Activated CD4-positive, alpha-beta T cell treated with anti-CD3 and anti-CD28 coated beads, Interleukin-2, amount 50 U/mL, for 24 hours (primary cell): ENCODE measurements at regions not wholly inside any gene's neighbourhood (a gene's known extent, or its start where the extent isn't known, plus 50 kb on each side); places are given as distances from the start of the nearest gene placed in this dataset.

Experiments used
- DNase-seq, 2 donors: peaks; one replicate each; pipeline ENCODE4 v3.0.0-alpha.2; 2020; ENCODE audit warnings: low read depth in 1 of 2, low spot score in 1 of 2

- DNase-seq: no peak
Measured at GRCh38 chr4:157973297-157973696, 199.5 kb downstream of the GASK1B start.

GRCh38 chr4:157964463-157964862 is 208.4 kb downstream of the GASK1B start:
- no peak for DNase-seq

GRCh38 chr4:157961229-157961990 is 211.4 kb downstream of the GASK1B start:
- no peak for DNase-seq

GRCh38 chr4:157957905-157958304 is 214.9 kb downstream of the GASK1B start:
- DNase-seq: no peak

GRCh38 chr4:157942017-157942416 is 230.8 kb downstream of the GASK1B start:
- DNase-seq: no peak

- DNase-seq: no peak
Measured at GRCh38 chr4:157934151-157934550, 238.7 kb downstream of the GASK1B start.

GRCh38 chr4:157932936-157933335 is 239.9 kb downstream of the GASK1B start:
- no peak for DNase-seq

DNA sequence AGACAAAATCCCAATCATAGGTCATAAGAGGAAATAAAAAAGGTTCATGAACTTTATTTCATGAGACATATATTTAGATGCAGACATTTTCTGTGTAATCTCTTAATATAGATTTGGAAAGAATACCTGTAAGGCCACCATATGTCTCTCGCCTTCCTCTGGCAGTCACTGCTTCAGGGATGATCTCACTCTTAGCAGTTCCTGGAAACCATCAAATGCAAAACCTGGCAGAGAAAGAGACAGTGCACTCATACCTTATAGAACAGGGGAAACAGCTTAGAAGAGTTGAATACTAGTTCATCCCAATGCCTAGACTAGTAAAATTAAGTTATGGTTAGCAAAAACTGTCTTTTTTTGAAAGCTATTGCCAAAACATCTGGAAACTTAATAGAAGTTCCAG is 243.3 kb downstream of the GASK1B start:
- no peak for DNase-seq

DNA sequence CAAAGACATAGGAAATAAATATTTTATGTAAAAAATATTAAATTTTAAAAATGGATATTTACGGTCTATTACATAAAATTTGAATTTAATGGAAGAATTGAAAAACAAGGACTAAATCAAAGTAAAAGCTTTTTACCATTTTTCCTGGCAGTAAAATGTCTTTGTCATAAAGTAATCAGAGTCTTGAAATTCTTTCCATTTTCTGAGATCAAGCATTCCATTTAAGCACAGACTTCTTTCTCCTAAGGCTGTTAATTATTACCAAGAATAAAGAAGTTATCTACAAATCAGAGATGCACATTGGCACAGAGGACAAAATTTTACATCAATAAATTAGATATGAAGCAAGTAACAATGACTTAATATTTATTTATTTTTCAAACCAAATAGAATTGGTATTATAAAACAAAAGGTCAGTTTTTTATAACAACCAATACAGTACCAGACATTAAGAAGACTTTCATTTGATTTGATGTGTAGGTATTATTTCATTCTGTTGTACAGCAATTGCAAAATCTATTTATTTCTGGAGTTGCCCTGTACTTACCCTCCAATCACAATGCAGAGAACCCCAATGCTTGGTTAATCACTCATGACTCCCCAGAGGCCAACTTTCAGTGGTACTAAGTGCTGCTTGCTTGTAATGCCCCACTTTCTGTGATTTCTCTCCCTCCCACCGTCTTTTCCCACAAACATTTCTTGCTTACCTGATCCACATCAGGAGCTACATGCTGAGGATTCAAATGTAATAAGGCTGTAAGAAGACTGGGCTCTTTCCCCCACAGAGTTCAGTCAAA is 254.6 kb downstream of the GASK1B start:
- no peak for DNase-seq

DNA sequence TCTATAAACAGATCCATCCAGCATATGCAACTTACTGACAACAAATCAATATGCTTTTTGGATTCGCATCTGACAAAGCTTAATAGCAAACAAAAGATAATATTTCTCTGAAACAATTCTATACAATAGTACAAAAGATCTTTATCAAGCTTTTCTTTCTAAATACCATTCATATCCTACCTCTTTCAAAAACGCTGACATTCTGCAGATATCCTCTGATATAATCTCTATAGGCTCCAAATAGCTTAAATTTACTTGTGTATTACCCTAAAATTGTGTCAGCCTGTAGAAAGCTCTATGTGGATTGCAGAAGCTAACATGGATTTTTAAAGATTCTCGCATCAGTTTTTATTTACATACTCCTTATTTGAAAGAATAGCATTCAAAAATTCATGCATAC is 260.6 kb downstream of the GASK1B start:
- DNase-seq: no peak

DNA sequence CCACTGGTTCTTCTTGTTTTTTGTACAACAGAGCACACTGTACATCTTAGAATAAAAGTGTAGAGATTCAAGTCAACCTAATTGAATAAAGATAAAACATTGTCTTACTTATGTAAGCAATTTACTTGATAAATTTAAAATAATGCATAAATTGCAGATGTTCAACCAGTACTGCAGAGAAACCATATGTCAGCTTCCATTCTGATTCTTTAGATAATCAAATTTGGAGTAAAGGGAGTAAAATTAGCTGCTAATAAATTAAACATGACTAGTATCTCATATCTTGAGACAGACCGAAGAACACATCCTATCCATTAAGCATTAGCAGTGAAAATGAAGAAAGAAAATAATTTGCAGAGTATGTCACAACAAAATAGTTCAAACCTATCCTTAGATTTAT is 261.2 kb downstream of the GASK1B start:
- DNase-seq: no peak

DNA sequence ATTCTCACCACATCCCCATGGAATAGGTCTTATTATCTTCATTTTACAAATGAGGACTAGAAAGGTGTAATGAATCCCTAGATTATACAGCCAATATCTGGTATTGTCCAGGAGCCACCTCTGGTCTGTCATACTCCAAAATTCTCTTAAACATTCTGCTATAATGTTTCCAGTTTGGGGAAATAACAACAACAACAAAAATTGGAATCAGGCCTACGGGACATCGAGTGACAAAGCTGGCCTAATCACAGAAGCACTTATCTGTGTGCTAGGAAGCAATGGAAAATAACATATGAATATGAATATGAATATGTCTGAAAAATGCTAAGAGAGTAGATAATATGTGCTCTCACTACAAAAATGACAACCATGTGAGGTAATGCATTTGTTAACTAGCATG is 264.1 kb downstream of the GASK1B start:
- DNase-seq: no peak

- DNase-seq: no peak
Measured at GRCh38 chr4:157908031-157908430, 264.8 kb downstream of the GASK1B start.

DNA sequence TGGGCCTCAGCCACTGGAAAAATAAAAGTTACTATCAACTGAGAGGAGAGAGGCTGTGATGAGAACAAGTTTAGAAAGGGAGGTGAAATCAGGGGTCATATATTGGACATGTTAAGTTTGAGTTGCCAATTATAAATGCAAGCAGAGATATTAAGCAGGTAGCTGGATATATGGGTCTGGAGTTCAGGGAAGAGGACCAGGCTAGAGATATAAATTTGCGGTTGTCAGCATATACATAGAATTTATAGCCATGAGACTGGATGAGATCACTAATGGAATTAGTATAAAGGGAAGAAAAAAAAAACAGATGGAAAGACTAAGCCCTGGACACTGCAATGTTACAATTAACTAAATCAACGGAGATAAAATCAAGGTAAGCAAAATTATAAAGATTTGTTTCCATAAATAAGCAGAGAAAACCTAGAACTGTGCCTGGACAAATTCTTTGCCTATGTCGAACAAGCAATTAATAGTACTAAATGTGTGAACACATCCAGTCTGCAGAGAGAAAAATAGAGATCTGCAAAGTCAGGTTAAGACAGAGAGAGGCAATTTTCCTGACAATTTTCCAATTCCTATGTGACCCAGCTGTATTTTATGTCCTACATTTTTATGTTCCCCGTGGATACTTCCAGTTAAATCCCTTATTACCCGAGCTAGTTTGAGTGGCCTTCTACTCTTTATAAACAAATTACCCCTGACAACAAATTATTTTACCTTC is 265.4 kb downstream of the GASK1B start:
- DNase-seq: no peak

GRCh38 chr4:157898836-157899605 is 273.8 kb downstream of the GASK1B start:
- no peak for DNase-seq

GRCh38 chr4:157897855-157898370 is 274.9 kb downstream of the GASK1B start:
- DNase-seq: no peak

DNA sequence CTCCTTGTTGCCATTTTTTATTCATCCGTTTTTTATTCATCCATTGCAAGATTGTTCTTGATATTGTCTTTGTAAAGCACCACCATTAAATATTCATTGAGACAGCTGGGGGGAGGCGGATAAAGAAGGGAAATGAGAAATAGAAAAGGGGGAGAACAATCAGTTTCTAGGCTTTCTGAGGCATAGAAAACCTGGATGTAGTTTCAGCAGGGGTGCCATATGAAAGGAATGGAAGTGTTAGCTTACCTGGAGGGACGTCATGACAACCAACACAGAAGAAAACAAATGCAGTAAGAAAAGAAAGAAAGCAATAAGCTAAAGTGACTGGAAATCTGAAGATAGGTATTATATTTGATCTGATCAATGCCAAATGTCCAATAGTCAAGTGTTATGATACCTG is 276.1 kb downstream of the GASK1B start:
- DNase-seq: no peak

GRCh38 chr4:157895205-157895604 is 277.6 kb downstream of the GASK1B start:
- DNase-seq: no peak

DNA sequence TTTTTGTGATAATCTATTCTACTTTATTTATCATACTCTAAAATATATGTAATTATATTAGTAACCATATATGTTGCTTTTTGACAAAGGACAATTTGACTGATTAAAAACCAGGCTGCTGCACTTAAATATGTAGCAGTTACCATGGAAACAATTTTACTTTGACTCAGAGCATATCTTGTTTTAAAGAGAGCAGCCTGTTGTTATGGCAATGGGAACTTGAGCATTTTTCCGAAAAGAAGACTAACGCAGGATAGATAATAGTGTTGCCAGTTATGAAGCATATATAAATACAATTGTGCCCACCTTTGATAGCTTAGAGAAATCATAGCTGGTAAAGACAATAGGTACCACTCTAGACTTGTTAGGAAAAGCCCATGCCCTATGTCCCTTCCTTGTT is 283.0 kb downstream of the GASK1B start:
- no peak for DNase-seq

GRCh38 chr4:157888281-157888680 is 284.5 kb downstream of the GASK1B start:
- DNase-seq: no peak

GRCh38 chr4:157887316-157887715 is 285.5 kb downstream of the GASK1B start:
- DNase-seq: no peak
